Femur (tissue), 1 donor: ENCODE measurements at regions not wholly inside any gene's neighbourhood (a gene's known extent, or its start where the extent isn't known, plus 50 kb on each side); places are given as distances from the start of the nearest gene placed in this dataset.
A peak's percentile ranks its signal among the peaks of the same experiment; 100 is the strongest.

Source experiments
- DNase-seq: peaks from one replicate; pipeline ENCODE4 v3.0.0-alpha.2; 2017

DNA sequence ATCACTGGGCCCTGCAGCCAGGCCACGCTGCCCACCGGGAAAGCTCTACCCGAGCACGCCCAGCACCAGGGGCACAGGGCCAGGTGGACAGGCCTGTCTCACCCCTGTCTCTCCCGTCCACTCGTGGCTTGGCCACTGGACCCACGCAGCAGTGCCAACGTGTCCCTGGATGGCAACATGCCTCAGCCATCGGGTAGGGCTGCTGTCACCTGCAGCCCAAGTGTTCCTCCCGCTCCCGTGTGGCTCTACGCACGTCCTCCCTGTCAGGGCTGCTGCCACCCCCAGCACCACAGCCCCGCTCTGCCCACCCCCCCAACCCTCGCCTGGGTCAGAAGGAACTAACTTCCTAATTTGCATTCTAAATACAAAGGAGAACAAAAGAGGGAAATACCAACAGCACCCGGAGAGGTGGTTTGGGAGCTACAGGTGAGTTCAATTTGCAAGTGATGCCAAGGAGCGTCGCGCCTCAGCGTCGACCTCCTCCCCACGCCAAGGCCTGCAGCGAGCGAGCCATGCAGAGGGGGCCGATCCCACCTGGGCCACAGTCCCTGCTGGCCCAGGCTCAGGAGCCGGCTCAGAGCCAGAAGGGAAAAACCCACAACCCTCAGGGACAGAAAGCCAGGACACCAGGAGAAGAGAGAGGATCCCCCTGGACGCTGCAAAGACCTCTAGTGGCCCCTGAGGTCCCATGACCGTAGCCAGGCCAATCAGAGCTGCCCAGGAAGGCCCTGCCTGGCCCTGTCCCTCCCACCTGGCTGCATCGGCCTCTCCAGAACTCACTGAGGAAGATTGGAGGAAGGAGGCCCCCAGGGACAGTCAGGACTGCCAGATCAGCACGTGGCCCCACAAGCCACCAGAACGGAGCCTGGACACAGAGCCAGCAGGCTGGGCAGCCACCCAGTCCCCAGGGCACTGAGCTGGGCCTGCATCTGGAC, 128.4 kb upstream of the SPACA7 start:
- DNase-seq: no peak

DNA sequence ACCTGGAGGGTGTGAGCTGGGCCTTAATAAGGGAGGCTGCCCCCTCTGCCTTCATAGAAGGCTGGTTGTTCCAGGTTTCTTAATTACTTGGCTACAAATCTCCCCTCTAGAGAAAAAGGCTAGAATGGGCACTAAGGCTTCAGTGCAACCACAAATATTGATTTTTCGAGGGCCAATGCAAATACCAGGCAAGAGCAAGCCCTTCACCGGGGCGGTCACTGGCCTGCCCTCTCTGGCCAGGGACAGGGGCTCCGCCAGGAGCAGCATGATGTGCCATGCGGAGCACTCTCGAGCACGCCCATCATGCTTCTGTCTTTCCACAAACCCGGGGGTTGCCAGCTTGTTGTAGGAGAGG, 127.8 kb upstream of the SPACA7 start:
- no peak for DNase-seq

DNA sequence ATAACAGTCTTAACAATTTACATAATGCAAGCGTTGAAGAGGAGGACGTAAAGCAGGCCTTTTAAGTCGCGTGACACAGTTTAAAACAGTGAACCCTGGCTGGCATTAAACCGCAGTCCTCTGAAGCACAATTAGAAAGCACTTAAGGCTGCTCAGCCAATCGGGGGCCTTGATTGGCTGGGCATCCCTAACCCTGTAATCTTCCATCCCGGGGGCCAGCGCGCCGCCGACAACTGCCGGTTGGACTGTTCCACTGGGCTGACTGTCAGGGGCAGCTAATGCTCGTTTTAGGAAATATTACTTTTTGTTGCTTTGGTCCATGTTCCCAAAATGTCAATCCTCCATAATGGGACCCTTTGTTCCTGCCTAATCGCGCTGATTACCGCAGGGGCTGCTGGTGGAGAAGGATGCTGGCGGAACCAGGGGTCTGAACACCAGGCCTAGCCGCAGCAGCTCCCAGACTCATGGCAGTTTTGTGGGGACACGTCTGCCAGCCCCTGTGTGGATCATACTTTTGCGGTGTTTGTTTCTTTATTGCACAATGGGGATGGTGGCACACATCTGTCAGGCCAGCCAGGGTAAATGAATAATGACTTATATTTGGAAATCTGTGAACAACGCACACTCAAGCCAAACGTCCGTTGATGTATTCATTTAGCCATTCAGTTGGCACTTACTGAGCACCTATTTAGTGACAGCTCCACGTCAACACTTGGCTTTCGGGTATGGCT, 127.1 kb upstream of the SPACA7 start:
- peak; percentile 48 for DNase-seq

GRCh38 chr13:112249644-112250610, 126.2 kb upstream of the SPACA7 start:
- DNase-seq: no peak

DNA sequence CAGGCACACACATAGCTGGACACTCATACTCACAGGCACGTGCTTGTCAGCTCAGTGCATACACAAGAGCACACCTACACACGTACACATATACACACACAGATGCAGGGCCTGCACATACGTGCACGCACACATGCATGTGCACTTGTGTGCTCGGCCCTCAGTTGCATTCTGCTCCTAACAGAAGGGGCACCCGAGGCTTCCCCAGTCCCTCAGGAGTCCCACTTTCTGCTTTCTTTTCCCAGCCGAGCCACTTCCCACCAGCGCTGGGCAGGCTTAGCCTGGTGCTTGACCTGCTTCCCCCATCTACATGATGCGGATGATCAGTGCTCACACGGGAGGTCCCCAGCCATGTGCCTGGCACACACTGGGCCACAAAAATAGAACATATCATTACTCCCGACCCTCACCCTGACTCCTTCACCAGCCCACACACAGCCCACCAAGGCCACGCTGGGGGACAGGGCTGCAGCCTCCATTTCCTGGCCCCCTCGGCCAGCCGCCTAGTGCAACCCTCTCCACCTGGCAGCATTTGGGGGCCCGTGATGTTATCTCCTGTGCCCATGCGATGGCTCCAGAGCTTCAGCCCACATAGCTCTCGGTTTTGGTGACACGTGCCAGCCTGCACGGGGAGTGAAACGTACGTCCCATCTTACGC, 125.2 kb upstream of the SPACA7 start:
- no peak for DNase-seq

GRCh38 chr13:112251930-112252585, 124.1 kb upstream of the SPACA7 start:
- DNase-seq: no peak

DNA sequence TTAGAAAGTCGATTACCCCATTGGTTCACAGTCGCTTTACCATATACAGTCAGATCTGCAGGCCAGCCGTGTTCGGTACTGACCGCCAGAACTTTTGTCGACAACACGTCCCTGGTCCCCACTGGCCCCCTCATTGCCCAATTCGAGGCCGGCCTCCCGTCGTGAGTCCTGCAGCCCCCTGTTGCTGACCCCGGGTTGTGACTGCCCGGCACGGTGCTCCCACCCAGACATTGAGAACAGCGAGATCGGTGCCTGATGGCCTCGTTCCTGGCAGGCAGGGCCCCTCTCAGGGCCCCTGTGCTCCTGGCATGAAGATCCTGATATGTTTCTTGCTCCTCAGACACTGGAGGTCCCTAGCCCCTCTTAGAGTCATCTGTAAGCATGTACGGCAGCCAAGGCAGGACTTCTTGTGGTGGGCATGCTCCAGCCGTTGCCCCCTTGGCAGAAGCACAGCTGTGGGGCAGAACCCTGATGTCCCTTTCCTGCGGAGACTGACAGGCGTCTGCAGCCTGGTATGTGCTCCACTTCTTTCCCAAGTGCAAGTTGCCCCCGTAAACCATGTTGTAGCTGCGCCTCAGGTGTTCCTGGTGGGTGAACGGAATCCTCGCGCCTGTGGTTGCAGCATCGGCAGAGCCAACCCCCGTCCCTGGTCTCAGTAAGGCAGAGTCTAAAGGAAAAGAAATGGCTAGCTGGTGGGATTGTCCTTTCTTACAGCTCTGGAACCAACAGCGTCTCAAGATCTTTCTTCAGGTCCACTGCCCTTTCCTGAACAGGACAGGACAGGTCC, 123.2 kb upstream of the SPACA7 start:
- DNase-seq: no peak

DNA sequence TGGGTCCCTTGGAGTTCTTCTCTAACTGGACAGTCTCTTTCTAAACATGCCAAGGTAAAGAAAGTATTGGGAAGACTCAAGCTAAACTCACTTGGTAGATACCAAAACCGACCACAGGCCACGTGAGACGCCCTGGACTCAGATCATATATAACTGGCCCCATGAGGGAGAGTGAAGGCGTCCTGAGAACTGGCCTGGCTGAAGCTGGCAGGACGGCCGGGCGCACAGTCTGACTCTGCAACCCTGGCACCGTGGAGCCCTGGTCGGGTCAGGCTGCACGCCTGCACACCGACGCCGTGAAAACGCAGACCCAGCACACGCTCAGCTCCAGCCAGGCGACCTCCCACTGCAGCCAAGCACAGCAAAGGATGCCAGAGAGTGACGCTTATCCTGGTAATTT, 122.5 kb upstream of the SPACA7 start:
- DNase-seq: no peak

GRCh38 chr13:112254061-112254818, 121.9 kb upstream of the SPACA7 start:
- no peak for DNase-seq

DNA sequence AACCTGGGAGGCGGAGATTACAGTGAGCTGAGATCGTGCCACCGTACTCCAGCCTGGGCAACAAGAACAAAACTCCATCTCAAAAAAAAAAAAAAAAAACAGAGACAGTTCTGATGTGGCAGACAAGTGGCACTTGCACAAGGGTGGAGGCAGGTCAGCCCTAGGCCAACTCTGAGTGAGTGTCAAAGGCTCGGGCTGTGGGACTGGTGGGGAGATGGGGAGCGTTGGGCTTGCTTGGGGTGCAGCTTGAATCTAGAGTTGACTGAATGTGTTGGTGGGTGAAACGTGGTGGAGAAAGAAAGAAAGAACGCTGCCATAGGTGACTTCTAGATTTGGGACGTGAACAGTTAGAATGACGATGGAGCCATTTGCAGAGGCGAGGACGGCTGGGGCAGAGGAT, 121.3 kb upstream of the SPACA7 start:
- DNase-seq: no peak

DNA sequence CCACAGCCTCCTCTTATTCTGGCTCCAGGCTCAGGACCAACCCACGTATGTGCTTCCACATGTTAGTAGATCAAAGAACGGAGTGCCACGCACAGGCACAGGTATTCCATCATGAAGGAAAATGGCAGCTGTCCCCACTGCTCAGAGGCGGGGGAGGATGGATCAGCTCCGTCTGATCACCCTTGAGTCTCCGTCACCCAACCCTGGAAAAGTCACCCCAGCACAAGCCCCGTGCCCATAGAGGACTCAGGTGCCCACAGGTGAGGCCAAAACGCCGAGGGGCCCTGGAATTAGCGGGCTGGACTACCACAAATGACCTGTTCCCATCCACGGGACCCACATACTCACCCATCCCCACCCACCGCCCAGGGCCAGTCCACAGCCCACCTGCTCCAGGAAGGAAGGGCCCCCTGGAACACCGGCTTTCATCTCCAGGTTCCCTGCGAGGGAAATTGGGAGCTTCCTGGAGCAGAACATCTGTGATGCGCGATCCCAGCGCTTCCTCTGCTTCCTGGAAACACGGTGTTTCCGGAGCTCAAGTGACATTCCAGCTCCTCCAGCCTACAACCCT, 120.5 kb upstream of the SPACA7 start:
- DNase-seq: no peak

DNA sequence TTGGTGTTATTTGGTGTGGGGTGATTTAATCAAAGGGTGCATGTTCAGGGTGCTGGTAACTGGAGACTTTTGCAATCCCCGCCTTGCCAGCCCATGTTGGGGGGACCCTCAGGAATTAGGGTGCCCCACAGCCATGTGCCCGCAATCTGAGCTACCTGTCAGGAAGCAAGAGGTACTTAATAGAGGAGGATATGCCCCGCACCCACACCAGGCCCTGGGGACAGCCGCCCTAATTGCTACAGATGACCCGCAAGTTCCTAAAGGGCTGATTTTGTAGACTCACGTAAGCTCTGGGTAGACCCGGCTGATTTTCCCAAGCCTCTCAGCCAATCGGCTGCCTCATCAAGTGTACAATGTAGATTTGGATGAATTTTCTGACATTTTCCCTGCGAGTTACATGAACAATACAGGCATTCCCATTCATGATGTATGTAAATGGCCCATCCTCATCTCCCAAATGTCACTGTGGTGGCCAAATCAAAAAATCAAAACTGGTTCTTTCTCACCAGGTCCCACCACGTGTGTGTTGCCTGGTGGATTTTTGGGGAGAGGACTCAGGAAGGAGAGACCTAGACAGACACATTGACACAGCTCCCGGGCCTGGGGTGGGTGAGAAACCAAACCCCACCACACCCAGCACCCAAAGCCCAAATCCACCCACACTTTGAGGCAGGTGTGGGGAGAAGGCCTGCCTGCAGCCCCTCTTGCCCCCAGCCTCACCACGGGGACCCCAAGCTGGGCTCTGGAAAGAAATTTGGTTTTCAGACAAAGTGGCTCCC, 119.2 kb upstream of the SPACA7 start:
- DNase-seq: no peak

DNA sequence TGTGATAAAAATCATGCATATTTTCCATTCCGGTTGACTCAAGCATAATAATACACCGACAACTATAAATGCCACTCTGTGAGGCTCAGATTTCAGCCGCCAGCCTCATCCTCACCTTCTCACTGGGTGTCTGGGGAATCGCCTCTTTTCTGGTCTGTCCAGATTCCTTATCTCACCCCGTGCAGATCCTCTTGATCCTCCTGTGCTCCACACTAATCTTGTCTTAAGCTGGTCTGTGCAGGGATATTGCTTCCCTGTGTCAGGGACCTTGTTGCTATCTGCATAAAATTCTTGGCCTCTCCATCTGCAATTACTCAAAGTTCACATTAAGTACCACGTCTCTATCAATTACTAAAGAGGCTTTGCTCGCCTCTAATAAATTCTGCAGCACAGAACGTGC, 116.6 kb upstream of the SPACA7 start:
- DNase-seq: no peak

- no peak for DNase-seq
These were observed 115.8 kb upstream of the SPACA7 start for GRCh38 chr13:112260108-112261055.

DNA sequence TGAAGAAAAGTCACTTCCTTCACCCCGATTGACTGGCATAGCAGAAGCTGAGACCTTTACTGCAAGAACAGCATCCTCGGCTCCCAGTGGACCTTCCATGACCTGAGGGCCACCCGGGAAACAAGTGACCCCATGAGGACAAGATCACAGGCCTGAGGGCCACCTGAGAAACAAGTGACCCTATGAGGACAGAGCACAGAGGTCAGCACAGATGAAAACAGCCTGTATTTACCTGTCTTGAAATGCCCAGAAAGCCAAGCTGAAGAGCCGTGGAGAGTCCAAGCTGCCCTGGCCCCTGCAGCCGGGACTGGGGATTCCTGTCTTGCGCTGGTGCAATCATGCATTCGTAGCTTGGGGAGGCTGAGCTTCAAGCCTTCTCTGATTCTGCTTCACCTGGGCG, 114.2 kb upstream of the SPACA7 start:
- DNase-seq: no peak

DNA sequence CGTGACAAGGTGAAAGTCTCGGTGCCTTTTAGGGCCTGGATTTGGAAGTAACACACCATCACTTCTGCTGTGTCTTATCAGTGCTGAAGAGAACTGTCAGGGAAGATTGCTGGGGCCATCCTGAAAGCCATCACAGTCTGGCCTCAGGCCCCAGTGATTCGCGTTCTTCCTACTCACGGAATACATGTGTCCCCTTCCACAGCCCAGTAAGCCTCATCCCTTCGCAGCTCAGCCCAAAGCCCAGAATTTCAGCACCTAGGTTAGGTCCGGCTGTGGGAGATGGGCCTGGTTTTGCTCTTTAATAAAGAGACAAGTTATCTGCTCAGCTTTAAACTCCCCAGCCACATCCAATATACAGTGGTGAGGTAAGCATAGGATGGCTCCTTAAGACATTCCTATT, 113.0 kb upstream of the SPACA7 start:
- DNase-seq: no peak

- no peak for DNase-seq
These were observed 108.5 kb upstream of the SPACA7 start for GRCh38 chr13:112267660-112268059.

DNA sequence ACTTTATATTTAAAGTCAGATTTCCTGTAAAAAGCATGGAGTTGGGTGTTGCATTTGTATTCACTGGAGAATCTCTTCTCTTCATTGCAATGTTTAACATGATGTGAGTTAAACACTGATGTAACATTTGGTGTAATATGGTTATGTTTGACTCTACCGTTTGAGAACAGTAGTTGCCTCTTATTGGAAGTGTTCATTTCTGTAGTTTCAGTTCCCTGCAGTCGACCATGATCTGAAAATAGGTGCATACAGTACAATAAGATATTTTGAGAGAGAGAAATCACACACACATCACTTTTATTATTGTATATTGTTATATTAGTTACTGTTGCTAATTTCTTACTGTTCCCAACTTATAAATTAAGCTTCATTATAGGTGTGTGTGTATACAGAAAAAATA, 105.2 kb upstream of the SPACA7 start:
- no peak for DNase-seq
